ENCODE measurements at regions not wholly inside any gene's neighbourhood (a gene's known extent, or its start where the extent isn't known, plus 50 kb on each side); places are given as distances from the start of the nearest gene placed in this dataset.

DNA sequence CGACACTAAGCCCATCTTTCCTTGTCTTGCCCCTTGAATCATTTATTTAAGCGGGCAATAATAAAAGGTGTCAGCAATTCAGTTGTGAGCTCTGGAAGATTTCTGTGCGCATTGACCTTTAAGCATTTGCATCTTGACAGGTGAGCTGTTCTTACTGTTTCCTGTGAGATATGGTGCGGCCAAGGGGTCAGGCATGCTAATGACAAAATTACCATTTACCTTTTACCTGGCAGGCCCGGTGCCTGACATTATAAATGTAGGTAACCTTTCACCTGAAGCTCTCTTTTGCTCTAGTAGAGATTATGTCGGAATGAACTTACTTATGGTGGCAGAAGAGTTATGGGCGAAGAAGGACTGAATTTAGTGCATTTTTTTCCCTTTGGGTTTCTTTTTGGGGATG lies 89.3 kb upstream of the EEF1E1 start:
- TF ChIP-seq, protein P1, sequence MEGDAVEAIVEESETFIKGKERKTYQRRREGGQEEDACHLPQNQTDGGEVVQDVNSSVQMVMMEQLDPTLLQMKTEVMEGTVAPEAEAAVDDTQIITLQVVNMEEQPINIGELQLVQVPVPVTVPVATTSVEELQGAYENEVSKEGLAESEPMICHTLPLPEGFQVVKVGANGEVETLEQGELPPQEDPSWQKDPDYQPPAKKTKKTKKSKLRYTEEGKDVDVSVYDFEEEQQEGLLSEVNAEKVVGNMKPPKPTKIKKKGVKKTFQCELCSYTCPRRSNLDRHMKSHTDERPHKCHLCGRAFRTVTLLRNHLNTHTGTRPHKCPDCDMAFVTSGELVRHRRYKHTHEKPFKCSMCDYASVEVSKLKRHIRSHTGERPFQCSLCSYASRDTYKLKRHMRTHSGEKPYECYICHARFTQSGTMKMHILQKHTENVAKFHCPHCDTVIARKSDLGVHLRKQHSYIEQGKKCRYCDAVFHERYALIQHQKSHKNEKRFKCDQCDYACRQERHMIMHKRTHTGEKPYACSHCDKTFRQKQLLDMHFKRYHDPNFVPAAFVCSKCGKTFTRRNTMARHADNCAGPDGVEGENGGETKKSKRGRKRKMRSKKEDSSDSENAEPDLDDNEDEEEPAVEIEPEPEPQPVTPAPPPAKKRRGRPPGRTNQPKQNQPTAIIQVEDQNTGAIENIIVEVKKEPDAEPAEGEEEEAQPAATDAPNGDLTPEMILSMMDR (conservative IDR thresholded peaks at IDR 0.05), result no peak
- TF ChIP-seq EZH2 (IDR thresholded peaks at IDR 0.05; ENCODE audit: low read depth), result no peak
